ENCODE measurements at regions not wholly inside any gene's neighbourhood (a gene's known extent, or its start where the extent isn't known, plus 50 kb on each side); places are given as distances from the start of the nearest gene placed in this dataset.

DNA sequence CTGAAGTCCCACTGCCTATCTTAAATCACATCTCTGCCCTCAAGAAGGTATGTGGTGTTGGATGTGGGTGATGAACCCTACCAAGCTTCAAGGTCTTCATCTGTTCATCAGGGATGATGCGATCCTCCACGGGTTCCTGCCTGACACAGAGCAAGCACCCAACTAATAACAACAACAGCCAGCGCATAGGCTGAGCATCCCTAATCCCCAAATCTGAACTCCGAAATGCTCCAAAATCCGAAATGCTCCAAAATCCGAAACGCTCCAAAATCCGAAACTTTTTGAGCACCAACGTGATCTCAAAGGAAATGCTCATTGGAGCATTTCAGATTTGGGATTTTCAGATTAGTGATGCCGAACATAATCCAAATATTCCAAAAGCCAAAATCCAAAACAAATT lies 238.9 kb upstream of the SDK2 start:
- TF ChIP-seq, protein P1, sequence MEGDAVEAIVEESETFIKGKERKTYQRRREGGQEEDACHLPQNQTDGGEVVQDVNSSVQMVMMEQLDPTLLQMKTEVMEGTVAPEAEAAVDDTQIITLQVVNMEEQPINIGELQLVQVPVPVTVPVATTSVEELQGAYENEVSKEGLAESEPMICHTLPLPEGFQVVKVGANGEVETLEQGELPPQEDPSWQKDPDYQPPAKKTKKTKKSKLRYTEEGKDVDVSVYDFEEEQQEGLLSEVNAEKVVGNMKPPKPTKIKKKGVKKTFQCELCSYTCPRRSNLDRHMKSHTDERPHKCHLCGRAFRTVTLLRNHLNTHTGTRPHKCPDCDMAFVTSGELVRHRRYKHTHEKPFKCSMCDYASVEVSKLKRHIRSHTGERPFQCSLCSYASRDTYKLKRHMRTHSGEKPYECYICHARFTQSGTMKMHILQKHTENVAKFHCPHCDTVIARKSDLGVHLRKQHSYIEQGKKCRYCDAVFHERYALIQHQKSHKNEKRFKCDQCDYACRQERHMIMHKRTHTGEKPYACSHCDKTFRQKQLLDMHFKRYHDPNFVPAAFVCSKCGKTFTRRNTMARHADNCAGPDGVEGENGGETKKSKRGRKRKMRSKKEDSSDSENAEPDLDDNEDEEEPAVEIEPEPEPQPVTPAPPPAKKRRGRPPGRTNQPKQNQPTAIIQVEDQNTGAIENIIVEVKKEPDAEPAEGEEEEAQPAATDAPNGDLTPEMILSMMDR (IDR thresholded peaks at IDR 0.05), result no peak
- TF ChIP-seq POLR2A (IDR thresholded peaks at IDR 0.05), result no peak

Measured in transverse colon (tissue), 3 donors.